Renal cortical epithelial cell (primary cell): ENCODE measurements at regions not wholly inside any gene's neighbourhood (a gene's known extent, or its start where the extent isn't known, plus 50 kb on each side); places are given as distances from the start of the nearest gene placed in this dataset.
"Not testable (repeated sequence)": the region's sequence is repeated elsewhere in the genome, so short reads cannot be mapped to it uniquely, and the experiment has no call there.

Experiments used
- DNase-seq: peaks from one replicate; pipeline ENCODE4 v3.0.0-alpha.2; 2011; ENCODE audit warnings: low read depth

DNA sequence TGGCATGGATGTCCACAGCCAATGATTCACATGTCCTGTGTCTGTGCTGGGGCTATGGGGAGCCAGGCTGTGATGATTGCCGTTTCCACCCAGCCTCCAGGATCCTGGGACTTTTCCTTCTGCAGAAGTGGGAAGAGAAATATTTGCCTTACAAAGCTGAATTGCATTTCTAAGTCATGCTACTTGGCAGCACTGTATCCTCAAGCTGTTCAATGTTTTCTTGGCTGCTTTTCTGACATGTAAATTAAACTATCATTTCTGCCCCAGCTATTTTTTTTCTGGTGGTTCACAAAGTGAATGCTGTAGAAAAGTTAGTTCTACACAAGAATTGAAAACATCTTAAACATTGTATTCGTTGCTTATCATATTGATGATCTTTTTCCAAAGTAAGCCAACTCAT lies 51.9 kb upstream of the TCERG1L start:
- no peak for DNase-seq

DNA sequence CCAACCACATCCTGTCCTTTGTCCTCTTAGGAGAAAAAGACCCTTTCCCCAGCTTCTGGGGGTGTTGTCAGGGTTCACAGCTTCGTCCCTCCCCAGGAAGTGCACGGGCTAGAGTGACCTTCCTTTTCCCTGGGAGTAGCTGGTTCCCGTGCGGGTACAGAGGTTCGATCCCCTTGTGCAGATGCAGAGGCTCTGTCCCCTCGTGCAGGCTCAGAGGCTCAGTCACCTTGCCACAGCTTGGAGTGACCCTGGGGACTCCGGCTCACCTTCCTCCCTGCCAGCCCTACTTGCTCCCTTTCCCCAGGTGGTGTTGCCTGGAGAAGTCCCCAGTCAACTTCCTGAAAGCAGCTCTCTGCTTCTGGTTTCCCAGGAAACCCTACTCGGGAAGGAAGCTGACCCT lies 60.0 kb upstream of the TCERG1L start:
- no peak for DNase-seq

DNA sequence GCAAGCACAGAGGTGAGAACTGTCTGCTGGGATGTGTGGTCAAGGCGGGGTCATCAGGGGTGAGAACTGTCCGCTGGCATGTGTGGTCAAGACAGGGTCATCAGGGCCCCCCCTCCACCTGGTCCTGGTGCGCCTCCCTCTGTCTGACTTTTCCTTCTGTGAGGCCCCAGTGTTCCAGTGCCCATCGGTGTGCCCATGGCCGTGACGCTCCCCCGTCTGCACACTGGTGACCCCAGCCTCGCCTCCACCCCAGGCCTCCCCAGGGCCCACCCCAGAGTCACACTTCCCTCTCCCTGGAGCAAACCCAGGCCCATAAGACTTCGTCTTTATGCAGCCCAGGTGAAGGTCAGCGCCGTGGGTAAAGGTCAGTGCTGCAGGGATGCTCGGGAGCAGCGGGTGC lies 70.1 kb upstream of the TCERG1L start:
- DNase-seq, result no peak

DNA sequence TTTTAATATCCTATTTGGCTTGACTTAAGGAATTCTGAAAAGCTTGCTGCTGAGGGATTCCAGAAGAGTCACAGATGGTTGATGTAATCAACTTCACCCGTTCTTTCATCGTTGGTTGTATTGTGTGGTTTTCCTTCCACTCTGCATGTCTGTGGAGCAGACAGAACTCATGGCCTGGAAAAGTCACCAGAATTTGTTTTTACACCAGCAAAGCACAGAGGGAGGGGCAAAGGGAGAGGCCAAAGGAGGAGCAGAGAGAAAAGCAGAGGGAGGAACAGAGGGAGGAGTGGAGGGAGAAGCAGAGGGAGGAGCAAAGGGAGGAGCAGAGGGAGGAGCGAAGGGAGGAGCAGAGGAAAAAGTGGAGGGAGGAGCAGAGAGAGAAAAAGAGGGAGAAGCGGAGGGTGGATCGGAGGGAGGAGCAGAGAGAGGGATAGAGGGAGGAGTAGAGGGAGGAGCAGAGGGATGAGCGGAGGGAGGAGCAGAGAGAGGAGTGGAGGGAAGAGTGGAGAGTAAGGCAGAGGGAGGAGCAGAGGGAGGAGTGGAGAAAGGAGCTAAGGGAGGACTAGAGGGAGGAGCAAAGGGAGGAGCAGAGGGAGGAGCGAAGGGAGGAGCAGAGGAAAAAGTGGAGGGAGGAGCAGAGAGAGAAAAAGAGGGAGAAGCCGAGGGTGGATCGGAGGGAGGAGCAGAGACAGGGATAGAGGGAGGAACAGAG lies 73.8 kb upstream of the TCERG1L start:
- DNase-seq, result not testable (repeated sequence)

DNA sequence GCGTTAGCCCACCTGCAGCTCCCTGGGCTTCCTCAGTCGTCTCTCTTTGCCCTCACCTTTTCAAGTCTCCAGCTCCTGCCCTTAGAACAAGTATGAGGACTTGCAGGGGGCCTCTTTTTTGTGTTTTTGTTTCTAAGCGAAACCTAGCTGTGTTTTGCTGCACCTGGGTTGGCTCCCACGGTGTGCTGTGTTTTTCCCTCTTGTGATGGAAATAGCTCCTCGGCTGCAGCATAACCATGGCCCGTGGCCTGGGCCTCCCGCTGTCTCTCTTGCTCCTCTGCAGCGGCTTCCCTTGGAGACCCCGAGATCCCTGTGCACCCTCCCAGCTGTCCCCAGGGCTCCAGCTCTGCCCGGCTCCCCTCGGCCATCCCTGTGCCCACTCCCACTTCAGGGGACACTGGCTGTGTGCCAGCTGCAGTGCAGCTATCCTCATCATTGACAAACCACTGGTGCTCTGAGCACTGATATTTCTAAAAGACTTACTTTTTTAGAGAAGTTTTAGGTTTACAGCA lies 75.6 kb upstream of the TCERG1L start:
- DNase-seq, result no peak

DNA sequence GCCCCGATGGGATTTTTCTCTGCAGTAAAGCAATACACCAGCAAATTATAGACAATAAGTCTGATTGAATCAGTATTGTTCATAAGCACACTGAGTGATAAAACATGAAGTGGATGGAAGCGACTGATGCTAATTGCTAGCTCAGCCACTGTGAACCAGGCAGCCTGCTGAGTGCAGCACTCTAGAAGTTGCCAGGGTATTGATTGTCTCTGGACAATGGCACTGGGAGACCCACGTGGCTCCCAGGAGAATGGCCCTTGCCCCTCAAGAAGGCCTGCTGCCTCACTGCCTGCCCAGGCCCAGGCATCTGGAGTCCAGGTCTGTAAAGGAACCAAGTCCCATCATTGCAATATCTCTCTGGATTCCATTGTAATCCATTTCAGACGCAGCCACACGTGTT lies 80.4 kb upstream of the TCERG1L start:
- no peak for DNase-seq

DNA sequence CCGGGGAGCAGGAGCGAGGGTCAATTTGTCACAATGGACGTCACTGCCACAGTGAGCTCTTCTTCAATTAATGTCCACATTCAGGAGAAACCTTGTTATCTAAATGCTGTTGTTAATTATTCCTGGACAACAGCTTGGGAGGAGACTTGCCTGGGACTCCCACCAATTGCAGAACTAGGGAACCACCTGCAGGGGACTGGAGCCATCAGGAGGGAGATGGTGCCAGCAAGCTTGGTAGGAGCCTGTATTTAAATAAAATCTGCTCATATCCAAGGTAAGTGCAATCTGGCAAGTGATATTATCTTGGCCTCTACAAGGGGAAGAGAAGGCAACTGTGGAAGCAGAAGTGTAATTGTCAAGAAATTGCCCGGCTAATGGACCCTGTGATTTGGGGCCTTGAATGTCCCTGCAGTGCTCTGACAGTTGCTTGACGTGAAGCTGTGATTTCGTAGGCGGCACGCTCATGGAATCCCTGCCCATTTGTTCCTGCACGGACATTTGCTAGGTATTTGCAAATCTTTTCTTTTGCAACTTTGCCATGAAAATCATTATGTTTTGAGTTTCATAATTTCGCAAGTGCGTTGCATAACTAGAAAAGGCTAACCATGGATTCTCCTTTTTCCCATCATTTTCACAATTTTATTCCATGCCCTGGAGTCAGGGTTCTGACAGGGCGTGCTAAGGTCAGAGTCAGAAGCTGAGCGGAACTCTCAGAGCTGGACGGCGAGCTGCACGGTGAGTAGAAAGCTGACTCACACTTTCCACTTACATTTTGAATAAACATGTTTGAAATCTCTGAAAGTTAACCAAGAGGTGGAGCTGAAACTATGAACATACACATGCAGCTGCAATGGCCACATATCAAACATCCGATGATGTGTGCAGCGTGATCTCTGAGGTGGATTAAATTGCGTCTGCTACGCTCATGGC lies 84.9 kb upstream of the TCERG1L start:
- no peak for DNase-seq

DNA sequence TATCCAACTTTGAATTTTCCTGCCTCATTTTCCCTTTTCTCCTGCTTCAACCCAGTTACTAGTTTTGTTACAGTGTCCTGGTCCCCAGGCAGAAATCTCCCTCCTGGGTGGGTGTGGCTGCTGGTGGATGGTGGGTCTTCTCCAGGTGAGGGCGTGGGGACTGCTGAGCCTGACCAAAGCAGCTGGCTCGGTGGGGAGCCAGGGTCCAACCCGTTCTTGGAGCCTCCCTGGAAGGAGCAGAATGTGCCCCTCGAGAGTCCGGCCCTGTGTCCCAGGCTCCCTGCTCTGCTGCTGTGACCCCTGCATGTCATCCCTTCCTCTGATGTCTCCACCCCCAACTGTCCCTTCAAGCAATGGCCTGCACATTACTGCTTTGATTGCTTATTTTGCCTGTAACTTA lies 86.6 kb upstream of the TCERG1L start:
- no peak for DNase-seq

DNA sequence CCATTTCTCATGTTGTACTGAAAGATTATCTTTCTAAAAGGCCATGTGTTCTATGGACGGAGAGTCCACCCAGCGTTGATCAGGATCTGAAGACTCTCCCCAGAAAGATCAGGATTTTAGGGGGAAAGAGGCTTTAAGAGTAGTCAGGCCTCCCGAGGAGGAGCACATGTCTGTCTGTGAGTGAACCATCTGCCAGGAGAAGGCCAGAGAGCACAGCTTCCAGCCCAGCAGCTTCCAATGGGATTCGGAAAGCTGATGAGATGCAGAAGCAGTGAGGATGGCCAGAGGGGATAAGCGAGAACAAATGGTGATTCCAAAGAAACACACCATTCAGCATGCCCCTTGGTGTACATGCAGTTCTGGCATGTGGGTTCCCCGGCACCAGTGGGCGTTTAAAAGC lies 88.5 kb upstream of the TCERG1L start:
- DNase-seq, result no peak

DNA sequence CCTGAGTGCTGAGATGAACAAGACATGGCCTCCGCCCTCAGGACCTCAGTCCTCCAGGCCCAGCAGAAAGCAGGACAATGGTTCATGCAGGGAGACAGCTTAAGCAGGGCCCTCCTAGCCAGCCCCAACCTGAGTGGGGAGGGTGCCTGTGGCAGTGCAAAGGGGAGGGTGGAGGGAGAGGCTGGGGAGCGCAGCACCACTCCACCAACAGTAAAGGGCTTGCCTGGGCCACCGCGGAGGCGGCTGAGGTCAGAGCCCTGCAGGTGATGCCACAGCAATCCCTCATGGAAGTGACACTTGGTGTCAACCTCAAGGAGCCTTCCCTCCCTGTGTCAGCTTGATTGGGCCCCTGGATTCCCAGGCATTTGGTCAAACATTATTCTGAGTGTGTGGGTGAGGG lies 89.0 kb upstream of the TCERG1L start:
- no peak for DNase-seq

DNA sequence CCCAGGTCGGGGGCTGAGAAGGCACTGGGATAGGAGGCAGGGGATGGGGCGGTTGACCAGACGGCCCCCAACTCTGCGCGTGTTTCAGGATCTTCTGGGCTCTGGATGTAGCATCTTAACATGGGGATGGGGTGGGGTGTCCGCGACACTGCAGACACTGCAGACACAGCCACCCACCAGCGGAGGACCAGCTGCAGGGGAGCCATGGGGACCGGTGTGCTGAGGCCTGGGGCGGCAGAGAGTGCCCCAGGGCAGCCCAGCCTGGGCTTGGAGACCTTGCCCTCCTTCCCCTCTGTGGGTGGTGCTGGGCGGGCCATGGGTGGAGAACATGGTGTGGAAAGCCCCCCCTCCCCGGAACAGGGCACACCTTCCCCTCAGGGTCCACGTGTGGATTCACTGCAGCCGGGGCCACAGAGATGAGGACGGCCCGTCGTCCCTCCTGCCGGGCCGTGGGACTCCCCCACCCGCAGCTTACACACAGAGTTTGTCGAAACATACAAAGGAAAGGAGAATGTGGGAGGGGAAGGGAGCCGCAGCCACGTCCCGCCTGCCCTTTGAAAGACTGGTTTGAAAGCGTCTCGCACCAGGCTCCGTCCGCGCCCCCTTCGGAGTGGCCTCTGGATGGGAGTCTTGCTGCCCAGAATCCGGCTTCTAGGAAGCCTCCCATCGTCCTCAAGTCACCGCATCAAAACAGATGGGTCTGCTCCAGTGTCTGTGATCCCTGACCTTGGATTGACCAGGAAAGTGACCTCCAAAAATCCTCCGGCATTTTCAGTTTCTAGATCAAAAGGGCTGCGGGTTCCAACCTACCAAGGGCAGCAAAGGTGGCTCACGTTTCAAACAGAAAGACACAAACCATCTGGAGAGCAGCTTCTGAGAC lies 91.5 kb upstream of the TCERG1L start:
- no peak for DNase-seq

DNA sequence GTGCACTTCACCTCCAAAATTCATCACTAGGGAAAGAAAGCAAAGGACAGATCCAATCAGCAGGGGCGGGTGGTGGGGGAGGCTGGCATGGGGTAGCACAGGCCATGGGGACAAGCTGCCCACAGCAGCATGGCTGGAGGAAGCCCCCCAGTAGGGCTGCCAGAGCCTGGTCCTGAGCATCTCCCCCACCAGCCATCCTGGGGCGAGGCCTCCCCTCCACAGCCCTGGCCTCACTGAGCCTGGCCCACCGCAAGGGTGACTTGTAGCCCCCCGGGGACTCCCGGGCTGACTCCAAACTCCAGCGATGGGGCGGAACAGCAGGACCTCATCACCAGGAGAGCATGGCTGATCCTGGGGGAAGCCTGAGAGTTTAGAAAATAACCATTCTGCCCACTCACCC lies 92.4 kb upstream of the TCERG1L start:
- no peak for DNase-seq

DNA sequence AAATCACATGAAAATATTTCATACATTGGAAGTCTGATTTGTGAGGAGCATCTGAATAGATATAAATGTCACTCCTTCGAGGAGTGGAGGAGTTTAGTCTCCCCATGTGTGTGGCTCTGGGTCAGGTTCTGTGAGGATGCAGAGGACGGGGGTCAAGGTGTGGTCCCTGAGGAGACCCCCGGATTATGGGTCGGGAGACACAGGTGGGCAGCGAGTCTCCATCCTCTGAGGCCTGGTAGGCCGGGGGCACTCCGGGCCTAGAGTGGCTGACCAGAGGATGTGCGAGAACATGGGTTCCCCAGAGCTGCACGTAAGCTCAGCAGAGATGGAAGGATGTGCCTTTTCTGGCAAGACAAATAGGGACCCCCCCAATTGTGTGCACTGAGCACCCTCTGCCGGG lies 93.4 kb upstream of the TCERG1L start:
- no peak for DNase-seq

DNA sequence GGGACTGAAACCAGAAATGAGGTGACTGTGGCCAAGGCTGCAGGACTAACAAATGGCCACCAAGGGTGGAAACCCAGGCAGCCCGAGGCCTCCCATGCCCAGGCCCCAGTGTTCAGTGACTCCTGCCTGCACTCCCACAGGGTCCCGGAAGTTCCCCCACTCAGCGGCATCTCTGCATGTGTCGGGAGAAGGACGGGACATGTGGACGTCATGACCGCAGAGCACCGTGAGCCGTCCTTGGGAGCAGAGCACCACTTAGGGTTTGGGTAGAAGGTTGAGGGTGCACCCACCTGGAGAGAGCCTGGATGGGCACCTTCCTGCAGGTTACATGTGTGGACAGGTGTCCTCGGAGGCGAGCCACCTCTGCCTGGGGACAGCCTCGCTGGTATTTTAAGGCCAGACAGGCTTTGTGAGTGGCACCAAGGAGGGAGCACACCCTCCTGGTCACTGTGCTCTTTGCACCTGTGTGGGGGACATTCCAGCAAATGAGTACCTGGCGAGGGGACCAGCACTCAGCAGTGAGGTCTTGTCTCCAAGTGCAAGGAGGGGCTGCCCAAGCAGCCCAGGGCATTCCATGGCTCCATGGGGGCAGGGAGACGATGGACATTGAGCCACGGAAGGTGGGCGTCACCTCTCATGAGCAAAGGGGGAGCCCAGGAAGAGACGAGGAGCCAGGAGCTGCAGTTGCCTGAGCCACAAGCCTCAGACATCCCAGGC lies 95.3 kb upstream of the TCERG1L start:
- no peak for DNase-seq

DNA sequence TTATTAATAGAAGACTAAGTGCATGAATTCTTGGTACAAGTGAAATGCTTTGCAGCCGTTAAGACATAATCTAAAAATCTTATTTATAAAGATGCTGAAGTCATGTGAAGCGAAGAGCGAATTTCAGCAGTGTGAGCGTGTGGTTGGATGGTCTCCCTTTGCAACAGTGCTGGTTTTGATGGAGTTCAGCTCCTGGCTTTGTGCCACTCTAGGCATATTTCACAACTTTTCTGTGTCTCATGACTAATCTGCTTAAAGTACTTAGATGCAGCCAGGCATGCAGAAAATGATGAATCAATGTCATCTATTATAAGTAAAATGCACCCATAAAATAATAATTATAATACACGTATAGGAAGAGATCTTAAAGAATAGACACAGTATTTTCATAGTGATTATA lies 107.2 kb upstream of the TCERG1L start:
- DNase-seq, result no peak

DNA sequence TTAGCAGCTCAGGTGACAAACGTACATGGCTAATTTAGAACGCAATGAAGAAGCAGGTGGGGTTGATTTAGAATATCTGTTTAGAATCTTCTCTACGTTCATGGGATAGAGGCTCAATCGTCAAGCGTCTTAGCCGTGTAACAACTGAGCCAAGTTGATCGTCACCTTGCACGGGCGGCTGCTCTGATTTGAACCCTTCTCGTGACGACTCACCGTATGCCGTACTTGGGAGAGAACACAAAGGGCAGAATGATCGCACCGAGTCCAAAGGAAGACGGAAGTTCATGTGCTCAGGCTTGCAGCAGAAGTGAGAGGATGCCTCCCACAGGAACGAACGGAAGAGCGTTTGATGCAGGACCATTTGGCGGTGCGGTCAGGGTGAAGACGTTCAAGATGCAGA lies 108.3 kb upstream of the TCERG1L start:
- no peak for DNase-seq

DNA sequence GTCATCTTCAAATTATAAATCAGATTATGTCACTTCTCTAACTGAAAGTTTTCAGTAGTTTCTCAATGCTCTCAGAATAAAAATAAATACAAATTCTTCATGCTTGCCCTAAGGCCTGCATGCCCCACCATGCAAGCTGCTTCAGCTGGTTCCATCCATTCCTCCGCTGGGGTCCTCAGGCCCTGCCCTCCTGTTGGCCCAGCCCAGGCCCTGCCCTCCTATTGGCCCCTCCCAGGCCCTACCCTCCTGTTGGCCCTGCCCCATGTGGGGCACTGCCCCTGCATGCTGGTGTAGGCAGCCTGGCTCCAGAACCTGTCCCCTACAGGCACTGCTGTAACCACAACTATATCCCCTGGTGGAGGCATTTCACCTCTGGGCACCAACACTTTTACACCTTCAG lies 109.3 kb upstream of the TCERG1L start:
- no peak for DNase-seq

DNA sequence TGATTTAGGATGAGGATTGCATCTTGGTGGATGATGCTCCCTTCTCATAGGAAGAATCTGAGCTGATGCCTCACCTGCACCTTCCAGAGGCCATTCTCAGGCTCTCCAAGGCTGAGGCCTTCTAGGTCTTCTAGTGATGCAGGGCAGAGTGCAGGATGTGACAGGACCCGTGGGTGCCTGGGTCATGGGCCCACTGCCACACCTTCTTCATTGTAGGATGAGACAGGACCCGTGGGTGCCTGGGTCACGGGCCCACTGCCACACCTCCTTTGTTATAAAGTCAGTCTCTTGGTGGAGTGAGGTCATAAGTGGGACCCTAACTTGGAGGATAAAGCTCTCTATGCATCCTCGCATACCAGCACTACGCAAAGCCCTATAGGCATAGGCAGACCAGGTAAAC lies 109.9 kb upstream of the TCERG1L start:
- no peak for DNase-seq

DNA sequence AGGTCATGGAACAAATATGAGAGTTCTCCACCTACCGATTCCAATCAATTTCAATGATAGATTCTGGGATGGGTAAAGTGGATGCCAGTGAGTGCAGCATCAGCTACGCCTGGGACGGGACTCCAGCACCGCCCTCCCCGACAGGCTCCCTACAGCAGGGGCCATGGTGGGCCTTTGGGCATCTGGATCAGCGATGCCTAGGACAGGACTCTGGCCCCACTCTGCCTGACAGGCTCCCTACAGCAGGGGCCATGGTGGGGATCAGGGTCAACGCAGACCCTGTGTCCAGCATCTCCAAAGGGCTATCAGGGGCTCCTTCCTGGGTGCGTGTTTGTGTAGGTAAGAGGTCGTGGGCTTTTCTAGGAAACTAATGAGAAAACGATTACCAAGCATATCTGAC lies 111.2 kb upstream of the TCERG1L start:
- DNase-seq, result no peak

DNA sequence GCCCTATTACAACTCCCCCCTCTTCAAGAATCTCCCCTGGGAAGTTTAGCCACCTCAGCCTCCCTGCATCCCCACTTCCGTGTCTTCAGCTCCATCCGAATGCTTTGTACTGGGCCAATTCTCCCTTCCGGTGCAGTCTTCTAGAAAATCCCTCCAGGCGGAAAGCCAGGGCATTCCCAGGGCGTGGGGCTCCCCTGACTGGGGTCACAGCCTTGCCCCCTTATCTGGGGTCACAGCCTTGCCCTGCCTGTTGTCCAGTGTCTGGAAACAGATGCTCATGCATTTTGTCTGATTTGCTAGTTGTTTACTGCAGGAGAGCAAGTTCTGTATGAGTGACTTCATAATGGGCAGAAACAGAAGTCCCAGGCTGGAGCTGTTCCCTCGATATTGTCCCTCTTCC lies 112.5 kb upstream of the TCERG1L start:
- DNase-seq, result no peak

DNA sequence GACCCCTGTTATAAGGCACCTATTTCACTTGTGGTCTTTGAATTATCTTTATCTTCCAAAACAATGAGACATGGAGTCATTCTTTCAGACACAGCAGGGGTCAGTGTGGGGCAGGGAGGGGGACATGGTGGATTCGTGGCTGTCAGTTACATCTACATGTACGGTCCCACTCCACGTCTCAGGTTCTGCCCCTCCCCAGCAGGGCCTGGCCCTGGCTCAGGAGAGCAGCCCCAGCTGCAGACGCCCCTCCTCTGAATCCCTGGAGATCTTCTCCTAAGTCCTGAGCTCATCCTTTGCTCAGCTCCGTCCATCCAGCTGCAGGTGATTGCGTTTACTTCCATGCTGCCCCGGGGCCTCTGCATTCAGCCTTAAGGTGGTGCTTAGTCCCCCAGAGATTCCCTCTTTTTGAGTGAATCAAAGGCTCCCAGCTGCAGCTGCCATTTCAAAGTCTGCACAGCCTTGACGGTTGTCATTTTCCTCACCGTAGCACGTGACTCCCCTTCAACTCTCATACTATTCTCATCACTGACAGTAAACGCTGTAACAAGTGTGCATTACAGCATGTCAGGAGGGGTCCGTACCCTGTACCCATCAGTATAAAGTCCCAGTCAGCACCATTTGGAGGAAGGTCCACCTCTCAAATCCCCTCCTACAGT lies 113.4 kb upstream of the TCERG1L start:
- DNase-seq, result no peak
